ENCODE measurements at regions not wholly inside any gene's neighbourhood (a gene's known extent, or its start where the extent isn't known, plus 50 kb on each side); places are given as distances from the start of the nearest gene placed in this dataset.

DNA sequence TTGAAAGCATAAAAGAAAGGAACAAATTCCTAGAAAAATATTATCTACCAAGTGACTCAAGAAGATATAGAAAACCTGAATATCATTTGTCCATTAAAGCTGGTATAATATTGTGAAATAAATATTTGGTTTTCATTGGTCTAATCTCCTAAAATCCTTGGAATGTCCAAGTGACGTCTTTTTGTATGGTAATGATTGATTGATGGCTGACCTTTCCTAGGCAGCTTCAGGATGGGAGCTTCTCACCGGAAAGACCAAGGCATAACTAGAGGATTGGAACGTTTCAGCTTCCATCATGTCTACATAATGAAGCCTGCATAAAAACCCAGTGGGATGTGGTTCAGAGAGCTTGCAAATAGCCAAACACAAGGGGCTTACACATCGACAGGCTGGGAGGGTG, 57.6 kb upstream of the MAN1A1 start:
- TF ChIP-seq, protein P1, sequence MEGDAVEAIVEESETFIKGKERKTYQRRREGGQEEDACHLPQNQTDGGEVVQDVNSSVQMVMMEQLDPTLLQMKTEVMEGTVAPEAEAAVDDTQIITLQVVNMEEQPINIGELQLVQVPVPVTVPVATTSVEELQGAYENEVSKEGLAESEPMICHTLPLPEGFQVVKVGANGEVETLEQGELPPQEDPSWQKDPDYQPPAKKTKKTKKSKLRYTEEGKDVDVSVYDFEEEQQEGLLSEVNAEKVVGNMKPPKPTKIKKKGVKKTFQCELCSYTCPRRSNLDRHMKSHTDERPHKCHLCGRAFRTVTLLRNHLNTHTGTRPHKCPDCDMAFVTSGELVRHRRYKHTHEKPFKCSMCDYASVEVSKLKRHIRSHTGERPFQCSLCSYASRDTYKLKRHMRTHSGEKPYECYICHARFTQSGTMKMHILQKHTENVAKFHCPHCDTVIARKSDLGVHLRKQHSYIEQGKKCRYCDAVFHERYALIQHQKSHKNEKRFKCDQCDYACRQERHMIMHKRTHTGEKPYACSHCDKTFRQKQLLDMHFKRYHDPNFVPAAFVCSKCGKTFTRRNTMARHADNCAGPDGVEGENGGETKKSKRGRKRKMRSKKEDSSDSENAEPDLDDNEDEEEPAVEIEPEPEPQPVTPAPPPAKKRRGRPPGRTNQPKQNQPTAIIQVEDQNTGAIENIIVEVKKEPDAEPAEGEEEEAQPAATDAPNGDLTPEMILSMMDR (conservative IDR thresholded peaks at IDR 0.05 in 1 of 2, IDR thresholded peaks at IDR 0.05 in 1 of 2; ENCODE audit: low read depth in 1 of 2, low read length in 2 of 2), result no peak
- no peak for TF ChIP-seq EZH2 (IDR thresholded peaks at IDR 0.05; ENCODE audit: low read length, missing control alignments)
